A549 (cell line): ENCODE measurements at regions not wholly inside any gene's neighbourhood (a gene's known extent, or its start where the extent isn't known, plus 50 kb on each side); places are given as distances from the start of the nearest gene placed in this dataset.
"Not testable (repeated sequence)": the region's sequence is repeated elsewhere in the genome, so short reads cannot be mapped to it uniquely, and the experiment has no call there.

Experiments
- ATAC-seq, 2 experiments: fragments of 200-7000 bp in 1 of 2; fragments of >200 bp in 1 of 2; cut with Nextera tagmentation in 1 of 2; cut with Tn5 transposase in 1 of 2; 3 replicates each; pipeline versions ENCODE4 v1.8.0 to v1.9.1; 2018 to 2020; ENCODE audit warnings: mild to moderate bottlenecking in 1 of 2, moderate library complexity in 1 of 2
- CTCF ChIA-PET: fragments of 300-600 bp; sonication (Branson Sonifier 250); formaldehyde crosslinking; extraction: SDS; loops from one replicate; lab custom pipeline; 2021; ENCODE audit warnings: antibody characterized with exemption, inconsistent platforms; lab: Yijun Ruan, JAX
- POLR2A ChIA-PET: fragments of 350-600 bp; formaldehyde crosslinking; extraction: SDS; loops from one replicate; lab custom pipeline; 2021; ENCODE audit warnings: antibody characterized with exemption, inconsistent platforms; lab: Yijun Ruan, JAX
- DNase-seq, 2 experiments: peaks; one replicate each; pipeline versions ENCODE4 v3.0.0 to v3.0.0-alpha.2; 2011 to 2016; ENCODE audit warnings: low read depth in 1 of 2, low spot score in 1 of 2
- FAIRE-seq: peaks from 2 replicates; lab custom pipeline; 2011; peaks lifted over from hg19 to GRCh38; lab: Jason Lieb, UNC
- H3K27ac ChIP-seq, 2 experiments: fragments of >200 bp; sonication (Bioruptor Twin); formaldehyde crosslinking; 3 replicates each; pipeline ENCODE4 v1.5.1; 2016 to 2017
- H3K4me1 ChIP-seq: fragments of >200 bp; sonication (Bioruptor Twin); formaldehyde crosslinking; 3 replicates; pipeline ENCODE4 v1.6.1; 2016
- H3K4me2 ChIP-seq: fragments of >200 bp; sonication (Bioruptor Twin); formaldehyde crosslinking; 3 replicates; pipeline ENCODE4 v1.6.1; 2016
- H3K4me3 ChIP-seq: fragments of >200 bp; sonication (Bioruptor Twin); formaldehyde crosslinking; 3 replicates; pipeline ENCODE4 v1.5.1; 2016
- H3K9me3 ChIP-seq: fragments of >200 bp; sonication (Bioruptor Twin); formaldehyde crosslinking; 3 replicates; pipeline ENCODE4 v1.6.1; 2016
- CBX2 ChIP-seq: fragments of 200-600 bp; sonication (generic); IDR thresholded peaks from 2 replicates; pipeline ENCODE4 v1.6.1; 2016; ENCODE audit warnings: low read depth, mild to moderate bottlenecking, borderline replicate concordance
- CEBPB ChIP-seq, 2 experiments: fragments of >200 bp in 1 of 2; sonication (Bioruptor Twin) in 1 of 2; formaldehyde crosslinking in 1 of 2; IDR thresholded peaks; 2 replicates each; pipeline ENCODE4 v1.6.1; 2012 to 2016
- CTCF ChIP-seq: fragments of >200 bp; sonication (Bioruptor Twin); formaldehyde crosslinking; IDR thresholded peaks from 3 replicates; pipeline ENCODE4 v1.5.1; 2016
- EHF ChIP-seq: fragments of 250-450 bp; sonication (Bioruptor Pico); IDR thresholded peaks from 2 replicates; pipeline ENCODE4 v1.5.0; 2020; ENCODE audit warnings: mild to moderate bottlenecking
- EHMT2 ChIP-seq: fragments of 200-600 bp; sonication (generic); IDR thresholded peaks from 2 replicates; pipeline ENCODE4 v1.6.1; 2016; ENCODE audit warnings: antibody characterized with exemption, low read depth, mild to moderate bottlenecking, moderate library complexity
- ELK1 ChIP-seq: fragments of 150-350 bp; IDR thresholded peaks from 2 replicates; pipeline ENCODE4 v1.6.1; 2014; ENCODE audit warnings: low read depth, mild to moderate bottlenecking, low read length
- FOXS1 ChIP-seq: fragments of 250-450 bp; sonication (Bioruptor Pico); IDR thresholded peaks from 2 replicates; pipeline ENCODE4 v1.5.0; 2020; ENCODE audit warnings: mild to moderate bottlenecking, moderate library complexity
- HDAC2 ChIP-seq: fragments of 200-600 bp; sonication (generic); IDR thresholded peaks from 2 replicates; pipeline ENCODE4 v1.6.1; 2016
- HEYL ChIP-seq: fragments of 250-450 bp; sonication (Bioruptor Pico); IDR thresholded peaks from 2 replicates; pipeline ENCODE4 v1.8.0; 2021; ENCODE audit warnings: mild to moderate bottlenecking, moderate library complexity
- HOXB13 ChIP-seq: fragments of 250-450 bp; sonication (Bioruptor Pico); IDR thresholded peaks from 2 replicates; pipeline ENCODE4 v1.5.0; 2020; ENCODE audit warnings: low read depth, mild to moderate bottlenecking, moderate library complexity
- HOXB5 ChIP-seq: fragments of 250-450 bp; sonication (Bioruptor Pico); IDR thresholded peaks from 2 replicates; pipeline ENCODE4 v1.5.0; 2020; ENCODE audit warnings: mild to moderate bottlenecking, moderate library complexity
- JUNB ChIP-seq: fragments of >200 bp; sonication (Bioruptor Twin); formaldehyde crosslinking; IDR thresholded peaks from 2 replicates; pipeline ENCODE4 v1.6.1; 2016
- KDM1A ChIP-seq: fragments of 200-600 bp; sonication (generic); IDR thresholded peaks from 2 replicates; pipeline ENCODE4 v1.6.1; 2016; ENCODE audit warnings: low read depth, mild to moderate bottlenecking
- MAZ ChIP-seq: fragments of 150-350 bp; IDR thresholded peaks from 2 replicates; pipeline ENCODE4 v1.6.1; 2014; ENCODE audit warnings: antibody characterized with exemption, low read depth, low read length, borderline replicate concordance
- RNF2 ChIP-seq: fragments of 200-600 bp; sonication (generic); IDR thresholded peaks from 2 replicates; pipeline ENCODE4 v1.6.1; 2016; ENCODE audit warnings: low read depth, mild to moderate bottlenecking, antibody characterized with exemption, moderate library complexity, borderline replicate concordance
- SREBF2 ChIP-seq: fragments of 450-650 bp; IDR thresholded peaks from 2 replicates; pipeline ENCODE4 v1.6.1; 2014; ENCODE audit warnings: mild to moderate bottlenecking, moderate library complexity
- TFCP2L1 ChIP-seq: fragments of 250-450 bp; sonication (Bioruptor Pico); IDR thresholded peaks from 2 replicates; pipeline ENCODE4 v1.5.0; 2021; ENCODE audit warnings: mild to moderate bottlenecking
- ZC3H11A ChIP-seq: fragments of 450-650 bp; IDR thresholded peaks from 2 replicates; pipeline ENCODE4 v1.6.1; 2014; ENCODE audit warnings: antibody characterized with exemption, mild to moderate bottlenecking
- ZNF302 ChIP-seq: fragments of 250-450 bp; sonication (Bioruptor Pico); IDR thresholded peaks from 2 replicates; pipeline ENCODE4 v1.9.0; 2021; ENCODE audit warnings: inconsistent platforms, mild to moderate bottlenecking, moderate library complexity
- WGBS: methylation state at CpG from one replicate; pipeline ENCODE4 v1.1.6; 2017; ENCODE audit errors: missing lambda C conversion rate; 5-methylcytosine and 5-hydroxymethylcytosine counted together
- TF ChIP-seq, protein P1 (sequence below): fragments of 450-650 bp; IDR thresholded peaks from 2 replicates; pipeline ENCODE4 v1.6.1; 2014; ENCODE audit warnings: antibody characterized with exemption

DNA sequence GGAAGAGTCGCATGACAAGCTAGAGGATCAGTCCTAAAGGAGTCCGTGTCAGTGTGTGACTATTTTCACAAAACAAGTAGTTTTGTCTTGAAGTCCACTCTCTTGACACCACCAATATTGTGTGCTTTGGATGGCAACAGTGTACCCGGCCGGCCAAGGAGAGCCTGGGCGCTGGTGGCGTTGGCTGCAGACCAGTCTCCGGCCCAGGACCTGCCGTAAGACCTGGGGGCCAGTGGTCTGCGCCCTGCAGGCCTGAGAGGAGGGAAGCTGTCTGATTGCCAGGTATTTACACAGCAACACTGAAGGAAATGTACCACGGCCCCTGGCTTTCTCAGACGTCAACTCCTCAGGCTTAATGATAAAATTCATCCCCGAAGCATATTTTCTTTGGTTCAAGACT lies 472.4 kb upstream of the SALL3 start:
- FAIRE-seq: no peak
- Histone ChIP-seq H3K4me1 (no peaks in the 10 kb centered on the region), H3K9me3 (no peaks in the 10 kb centered on the region), H3K4me2 (no peak overlapping the region), H3K27ac (no peak overlapping the region), H3K4me3 (no peak overlapping the region)
- ChIA-PET CTCF (no interaction called here), POLR2A (no interaction called here)
- no peak for DNase-seq
- 13% methylated on average over 9 of the region's 12 CpGs for WGBS
- no peak for TF ChIP-seq ZNF302 (CRISPR knock-in tag)
- TF ChIP-seq RNF2: no peak
- TF ChIP-seq SREBF2: no peak
- TF ChIP-seq TFCP2L1 (CRISPR knock-in tag): no peak
- no peak for TF ChIP-seq CBX2
- no peak for TF ChIP-seq EHMT2
- no peak for TF ChIP-seq CEBPB (IDR thresholded peaks at IDR 0.05)
- no peak for TF ChIP-seq KDM1A
- no peak for TF ChIP-seq HOXB5 (CRISPR knock-in tag)
- TF ChIP-seq FOXS1 (CRISPR knock-in tag): no peak
- TF ChIP-seq CTCF: no peak
- TF ChIP-seq EHF (CRISPR knock-in tag): no peak
- no peak for TF ChIP-seq MAZ
- no peak for TF ChIP-seq ZC3H11A
- no peak for TF ChIP-seq HDAC2
- no peak for TF ChIP-seq HOXB13 (CRISPR knock-in tag)
- no peak for TF ChIP-seq ELK1
- TF ChIP-seq, protein P1, sequence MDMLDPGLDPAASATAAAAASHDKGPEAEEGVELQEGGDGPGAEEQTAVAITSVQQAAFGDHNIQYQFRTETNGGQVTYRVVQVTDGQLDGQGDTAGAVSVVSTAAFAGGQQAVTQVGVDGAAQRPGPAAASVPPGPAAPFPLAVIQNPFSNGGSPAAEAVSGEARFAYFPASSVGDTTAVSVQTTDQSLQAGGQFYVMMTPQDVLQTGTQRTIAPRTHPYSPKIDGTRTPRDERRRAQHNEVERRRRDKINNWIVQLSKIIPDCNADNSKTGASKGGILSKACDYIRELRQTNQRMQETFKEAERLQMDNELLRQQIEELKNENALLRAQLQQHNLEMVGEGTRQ: no peak
- no peak for TF ChIP-seq HEYL (CRISPR knock-in tag)
- ATAC-seq: no peak

- H3K27ac ChIP-seq, H3K4me2 ChIP-seq, DNase-seq, POLR2A ChIA-PET, CTCF ChIA-PET, H3K4me1 ChIP-seq, H3K4me3 ChIP-seq, H3K9me3 ChIP-seq, ATAC-seq, FAIRE-seq: not testable (repeated sequence)
- WGBS: 19% methylated on average over 7 of the region's 19 CpGs
These were observed 471.3 kb upstream of the SALL3 start for GRCh38 chr18:78508228-78508824.

DNA sequence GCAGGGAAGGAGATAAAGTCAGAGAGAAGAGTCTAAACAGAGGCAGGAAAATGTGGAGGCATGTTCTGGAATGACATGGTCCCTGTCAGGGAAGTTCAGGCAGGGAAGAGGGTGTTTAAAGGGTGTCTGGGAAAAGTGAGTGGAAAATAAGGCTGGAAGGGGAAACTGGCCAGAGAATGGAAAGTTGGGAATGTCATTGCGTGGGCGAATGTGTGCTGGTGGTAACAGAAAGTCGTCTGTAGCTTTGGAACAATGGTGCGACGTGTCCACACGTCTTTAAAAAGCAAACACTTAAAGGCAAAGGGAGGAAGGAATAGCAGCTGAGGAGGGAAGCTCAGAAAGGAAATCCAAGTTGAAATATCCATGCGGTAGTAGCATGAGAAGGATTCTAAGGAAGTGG lies 469.5 kb upstream of the SALL3 start:
- Histone ChIP-seq H3K4me3 (no peak overlapping the region), H3K4me2 (no peak overlapping the region), H3K9me3 (no peaks in the 10 kb centered on the region), H3K4me1 (no peaks in the 10 kb centered on the region), H3K27ac (no peak overlapping the region)
- ATAC-seq (no peak), DNase-seq (no peak), FAIRE-seq (no peak)
- ChIA-PET POLR2A (no interaction called here), CTCF (no interaction called here)
- TF ChIP-seq JUNB: no peak
- 2% methylated on average over 7 of the region's 7 CpGs for WGBS
